ENCODE measurements at regions not wholly inside any gene's neighbourhood (a gene's known extent, or its start where the extent isn't known, plus 50 kb on each side); places are given as distances from the start of the nearest gene placed in this dataset.

- H3K9ac ChIP-seq (ENCODE audit: low read depth in 1 of 2, low read length in 2 of 2), result no peak overlapping the region
- H3K36me3 ChIP-seq (ENCODE audit: control insufficient read depth in 2 of 2, insufficient read depth in 2 of 2, low read length in 2 of 2), result no peaks in the 10 kb centered on the region
- H3K4me3 ChIP-seq (ENCODE audit: low read length in 2 of 2), result no peak overlapping the region
- no peaks in the 10 kb centered on the region for H3K27me3 ChIP-seq (ENCODE audit: control insufficient read depth in 2 of 2, insufficient read depth in 2 of 2, low read length in 2 of 2)
- no peaks in the 10 kb centered on the region for H3K9me3 ChIP-seq (ENCODE audit: control insufficient read depth in 2 of 2, low read length in 2 of 2)
- no peak overlapping the region for H3K27ac ChIP-seq (ENCODE audit: low read depth in 2 of 2, low read length in 2 of 2)
- H3K4me1 ChIP-seq (ENCODE audit: control insufficient read depth in 2 of 2, insufficient read depth in 2 of 2, low read length in 2 of 2), result no peaks in the 10 kb centered on the region
Observed at GRCh38 chr11:80129396-80129795, 688.6 kb upstream of the TENM4 start.

GRCh38 chr11:80122211-80122610 lies 681.4 kb upstream of the TENM4 start:
- Histone ChIP-seq H3K9me3 (ENCODE audit: control insufficient read depth in 2 of 2, low read length in 2 of 2) (no peaks in the 10 kb centered on the region), H3K36me3 (ENCODE audit: control insufficient read depth in 2 of 2, insufficient read depth in 2 of 2, low read length in 2 of 2) (no peaks in the 10 kb centered on the region), H3K9ac (ENCODE audit: low read depth in 1 of 2, low read length in 2 of 2) (no peak overlapping the region), H3K27ac (ENCODE audit: low read depth in 2 of 2, low read length in 2 of 2) (no peak overlapping the region), H3K4me1 (ENCODE audit: control insufficient read depth in 2 of 2, insufficient read depth in 2 of 2, low read length in 2 of 2) (peaks cover 0 to 2% of the 10 kb centered on the region in 2 donors), H3K4me3 (ENCODE audit: low read length in 2 of 2) (no peak overlapping the region), H3K27me3 (ENCODE audit: control insufficient read depth in 2 of 2, insufficient read depth in 2 of 2, low read length in 2 of 2) (no peaks in the 10 kb centered on the region)

GRCh38 chr11:80118073-80118472 lies 677.2 kb upstream of the TENM4 start:
- Histone ChIP-seq H3K36me3 (ENCODE audit: control insufficient read depth in 2 of 2, insufficient read depth in 2 of 2, low read length in 2 of 2) (no peaks in the 10 kb centered on the region), H3K9me3 (ENCODE audit: control insufficient read depth in 2 of 2, low read length in 2 of 2) (no peaks in the 10 kb centered on the region), H3K27me3 (ENCODE audit: control insufficient read depth in 2 of 2, insufficient read depth in 2 of 2, low read length in 2 of 2) (no peaks in the 10 kb centered on the region), H3K9ac (ENCODE audit: low read depth in 1 of 2, low read length in 2 of 2) (no peak overlapping the region), H3K27ac (ENCODE audit: low read depth in 2 of 2, low read length in 2 of 2) (no peak overlapping the region), H3K4me1 (ENCODE audit: control insufficient read depth in 2 of 2, insufficient read depth in 2 of 2, low read length in 2 of 2) (peaks cover 0 to 2% of the 10 kb centered on the region in 2 donors), H3K4me3 (ENCODE audit: low read length in 2 of 2) (no peak overlapping the region)

GRCh38 chr11:80116796-80117195 lies 676.0 kb upstream of the TENM4 start:
- Histone ChIP-seq H3K36me3 (ENCODE audit: control insufficient read depth in 2 of 2, insufficient read depth in 2 of 2, low read length in 2 of 2) (no peaks in the 10 kb centered on the region), H3K9ac (ENCODE audit: low read depth in 1 of 2, low read length in 2 of 2) (no peak overlapping the region), H3K27me3 (ENCODE audit: control insufficient read depth in 2 of 2, insufficient read depth in 2 of 2, low read length in 2 of 2) (no peaks in the 10 kb centered on the region), H3K4me1 (ENCODE audit: control insufficient read depth in 2 of 2, insufficient read depth in 2 of 2, low read length in 2 of 2) (peaks cover 0 to 2% of the 10 kb centered on the region in 2 donors), H3K27ac (ENCODE audit: low read depth in 2 of 2, low read length in 2 of 2) (no peak overlapping the region), H3K9me3 (ENCODE audit: control insufficient read depth in 2 of 2, low read length in 2 of 2) (no peaks in the 10 kb centered on the region), H3K4me3 (ENCODE audit: low read length in 2 of 2) (no peak overlapping the region)

- no peak overlapping the region for H3K4me3 ChIP-seq (ENCODE audit: low read length in 2 of 2)
- no peaks in the 10 kb centered on the region for H3K9me3 ChIP-seq (ENCODE audit: control insufficient read depth in 2 of 2, low read length in 2 of 2)
- no peaks in the 10 kb centered on the region for H3K36me3 ChIP-seq (ENCODE audit: control insufficient read depth in 2 of 2, insufficient read depth in 2 of 2, low read length in 2 of 2)
- H3K27ac ChIP-seq (ENCODE audit: low read depth in 2 of 2, low read length in 2 of 2), result no peak overlapping the region
- H3K27me3 ChIP-seq (ENCODE audit: control insufficient read depth in 2 of 2, insufficient read depth in 2 of 2, low read length in 2 of 2), result no peaks in the 10 kb centered on the region
- no peaks in the 10 kb centered on the region for H3K4me1 ChIP-seq (ENCODE audit: control insufficient read depth in 2 of 2, insufficient read depth in 2 of 2, low read length in 2 of 2)
- no peak overlapping the region for H3K9ac ChIP-seq (ENCODE audit: low read depth in 1 of 2, low read length in 2 of 2)
Observed at GRCh38 chr11:80109652-80110051, 668.8 kb upstream of the TENM4 start.

- Histone ChIP-seq H3K4me3 (ENCODE audit: low read length in 2 of 2) (no peak overlapping the region), H3K27me3 (ENCODE audit: control insufficient read depth in 2 of 2, insufficient read depth in 2 of 2, low read length in 2 of 2) (no peaks in the 10 kb centered on the region), H3K36me3 (ENCODE audit: control insufficient read depth in 2 of 2, insufficient read depth in 2 of 2, low read length in 2 of 2) (no peaks in the 10 kb centered on the region), H3K27ac (ENCODE audit: low read depth in 2 of 2, low read length in 2 of 2) (no peak overlapping the region), H3K9me3 (ENCODE audit: control insufficient read depth in 2 of 2, low read length in 2 of 2) (no peaks in the 10 kb centered on the region), H3K9ac (ENCODE audit: low read depth in 1 of 2, low read length in 2 of 2) (no peak overlapping the region), H3K4me1 (ENCODE audit: control insufficient read depth in 2 of 2, insufficient read depth in 2 of 2, low read length in 2 of 2) (no peaks in the 10 kb centered on the region)
Observed at GRCh38 chr11:80109031-80109430, 668.2 kb upstream of the TENM4 start.

- no peaks in the 10 kb centered on the region for H3K4me1 ChIP-seq (ENCODE audit: control insufficient read depth in 2 of 2, insufficient read depth in 2 of 2, low read length in 2 of 2)
- no peak overlapping the region for H3K27ac ChIP-seq (ENCODE audit: low read depth in 2 of 2, low read length in 2 of 2)
- H3K36me3 ChIP-seq (ENCODE audit: control insufficient read depth in 2 of 2, insufficient read depth in 2 of 2, low read length in 2 of 2), result no peaks in the 10 kb centered on the region
- no peaks in the 10 kb centered on the region for H3K27me3 ChIP-seq (ENCODE audit: control insufficient read depth in 2 of 2, insufficient read depth in 2 of 2, low read length in 2 of 2)
- no peaks in the 10 kb centered on the region for H3K9me3 ChIP-seq (ENCODE audit: control insufficient read depth in 2 of 2, low read length in 2 of 2)
- H3K9ac ChIP-seq (ENCODE audit: low read depth in 1 of 2, low read length in 2 of 2), result no peak overlapping the region
- no peak overlapping the region for H3K4me3 ChIP-seq (ENCODE audit: low read length in 2 of 2)
Observed at GRCh38 chr11:80107415-80107814, 666.6 kb upstream of the TENM4 start.

GRCh38 chr11:80104191-80104590 lies 663.4 kb upstream of the TENM4 start:
- Histone ChIP-seq H3K4me1 (ENCODE audit: control insufficient read depth in 2 of 2, insufficient read depth in 2 of 2, low read length in 2 of 2) (no peaks in the 10 kb centered on the region), H3K9me3 (ENCODE audit: control insufficient read depth in 2 of 2, low read length in 2 of 2) (no peaks in the 10 kb centered on the region), H3K9ac (ENCODE audit: low read depth in 1 of 2, low read length in 2 of 2) (no peak overlapping the region), H3K27ac (ENCODE audit: low read depth in 2 of 2, low read length in 2 of 2) (no peak overlapping the region), H3K4me3 (ENCODE audit: low read length in 2 of 2) (no peak overlapping the region), H3K27me3 (ENCODE audit: control insufficient read depth in 2 of 2, insufficient read depth in 2 of 2, low read length in 2 of 2) (no peaks in the 10 kb centered on the region), H3K36me3 (ENCODE audit: control insufficient read depth in 2 of 2, insufficient read depth in 2 of 2, low read length in 2 of 2) (no peaks in the 10 kb centered on the region)

GRCh38 chr11:80103142-80103859 lies 662.5 kb upstream of the TENM4 start:
- H3K27me3 ChIP-seq (ENCODE audit: control insufficient read depth in 2 of 2, insufficient read depth in 2 of 2, low read length in 2 of 2), result no peaks in the 10 kb centered on the region
- H3K9me3 ChIP-seq (ENCODE audit: control insufficient read depth in 2 of 2, low read length in 2 of 2), result no peaks in the 10 kb centered on the region
- H3K4me1 ChIP-seq (ENCODE audit: control insufficient read depth in 2 of 2, insufficient read depth in 2 of 2, low read length in 2 of 2), result no peaks in the 10 kb centered on the region
- no peak overlapping the region for H3K27ac ChIP-seq (ENCODE audit: low read depth in 2 of 2, low read length in 2 of 2)
- no peak overlapping the region for H3K4me3 ChIP-seq (ENCODE audit: low read length in 2 of 2)
- H3K9ac ChIP-seq (ENCODE audit: low read depth in 1 of 2, low read length in 2 of 2), result no peak overlapping the region
- H3K36me3 ChIP-seq (ENCODE audit: control insufficient read depth in 2 of 2, insufficient read depth in 2 of 2, low read length in 2 of 2), result no peaks in the 10 kb centered on the region

- no peak overlapping the region for H3K27ac ChIP-seq (ENCODE audit: low read depth in 2 of 2, low read length in 2 of 2)
- H3K27me3 ChIP-seq (ENCODE audit: control insufficient read depth in 2 of 2, insufficient read depth in 2 of 2, low read length in 2 of 2), result no peaks in the 10 kb centered on the region
- H3K4me1 ChIP-seq (ENCODE audit: control insufficient read depth in 2 of 2, insufficient read depth in 2 of 2, low read length in 2 of 2), result no peaks in the 10 kb centered on the region
- no peak overlapping the region for H3K9ac ChIP-seq (ENCODE audit: low read depth in 1 of 2, low read length in 2 of 2)
- H3K9me3 ChIP-seq (ENCODE audit: control insufficient read depth in 2 of 2, low read length in 2 of 2), result no peaks in the 10 kb centered on the region
- H3K4me3 ChIP-seq (ENCODE audit: low read length in 2 of 2), result no peak overlapping the region
- H3K36me3 ChIP-seq (ENCODE audit: control insufficient read depth in 2 of 2, insufficient read depth in 2 of 2, low read length in 2 of 2), result no peaks in the 10 kb centered on the region
Observed at GRCh38 chr11:80097146-80097545, 656.3 kb upstream of the TENM4 start.

Data from mucosa of rectum (tissue), 2 donors.